ENCODE measurements at regions not wholly inside any gene's neighbourhood (a gene's known extent, or its start where the extent isn't known, plus 50 kb on each side); places are given as distances from the start of the nearest gene placed in this dataset.

DNA sequence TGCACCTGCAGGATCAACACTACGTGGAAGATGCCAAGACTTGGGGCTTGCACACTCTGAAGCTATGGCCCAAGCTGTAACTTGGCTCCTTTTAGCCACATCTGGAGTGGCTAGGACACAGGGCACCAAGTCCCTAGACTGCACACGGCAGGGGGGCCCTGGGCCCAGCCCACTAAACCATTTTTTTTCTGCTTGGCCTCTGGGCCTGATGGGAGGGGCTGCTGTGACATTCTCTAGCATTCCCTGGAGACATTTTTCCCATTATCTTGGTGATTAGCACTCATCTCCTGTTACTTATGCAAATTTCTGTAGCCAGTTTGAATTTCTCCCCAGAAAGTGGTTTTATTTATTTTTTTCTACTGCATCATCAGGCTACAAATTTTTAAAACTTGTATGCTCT lies 1080.7 kb downstream of the LRFN5 start:
- no peak for DNase-seq
- no peak for ATAC-seq
- intact Hi-C loops (cut with DNase I), result no loop called here

DNA sequence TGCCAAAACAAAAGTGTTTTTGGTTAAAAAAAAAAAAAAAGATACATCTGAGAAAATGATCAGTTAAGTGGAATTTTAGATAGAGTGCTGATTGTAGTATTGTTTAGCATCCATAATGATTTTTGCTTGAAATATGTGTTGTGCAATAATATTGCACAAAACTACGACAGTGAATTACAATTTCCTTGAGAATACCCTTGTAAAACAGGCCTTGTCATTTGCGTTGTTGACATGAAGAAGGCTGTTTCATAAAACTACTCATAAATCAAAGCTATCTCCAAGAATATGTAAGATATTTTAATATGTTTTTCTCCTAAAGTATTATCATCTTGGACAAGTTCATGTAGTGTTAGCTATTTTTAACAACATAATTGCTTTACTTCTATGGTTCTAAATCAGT lies 1077.0 kb downstream of the LRFN5 start:
- intact Hi-C loops (cut with DNase I), result no loop called here
- ATAC-seq (no peak), DNase-seq (no peak)

DNA sequence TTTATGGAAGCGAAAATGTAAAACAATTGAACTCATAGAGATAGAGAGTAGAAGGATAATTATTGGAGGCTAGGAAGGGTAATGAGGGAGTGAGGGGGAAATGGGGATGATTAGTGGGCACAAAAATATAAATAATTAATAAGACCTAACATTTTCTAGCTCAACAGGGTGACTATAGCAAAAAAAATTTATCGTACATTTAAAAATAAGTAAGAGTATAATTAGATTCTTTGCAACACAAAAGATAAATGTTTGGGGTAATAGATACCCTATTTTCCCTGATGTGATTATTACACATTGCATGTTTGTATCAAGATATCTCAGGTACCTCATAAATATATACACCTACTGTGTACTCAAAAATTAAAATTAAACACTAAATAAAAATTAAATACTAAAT lies 1070.0 kb downstream of the LRFN5 start:
- DNase-seq (no peak), ATAC-seq (no peak)
- intact Hi-C loops (cut with DNase I), result no loop called here

DNA sequence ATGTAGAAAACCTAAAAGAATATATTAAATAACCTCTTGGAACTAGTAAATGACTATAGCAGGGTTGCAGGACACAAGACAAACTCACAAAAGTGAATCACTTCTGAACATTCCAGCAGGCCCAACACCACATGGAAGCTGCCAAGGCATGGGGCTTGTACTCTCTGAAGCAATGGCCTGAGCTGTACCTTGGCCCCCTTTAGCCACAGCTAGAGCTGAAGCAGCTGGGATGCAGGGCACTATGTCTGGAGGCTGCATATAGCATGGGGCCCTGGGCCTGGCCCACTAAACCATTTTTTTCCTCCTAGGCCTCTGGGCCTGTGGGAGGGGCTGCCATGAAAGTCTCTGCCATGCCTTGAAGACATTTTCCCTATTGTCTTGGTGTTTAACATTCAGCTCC lies 1067.3 kb downstream of the LRFN5 start:
- no peak for ATAC-seq
- DNase-seq, result no peak
- intact Hi-C loops (cut with DNase I), result no loop called here

DNA sequence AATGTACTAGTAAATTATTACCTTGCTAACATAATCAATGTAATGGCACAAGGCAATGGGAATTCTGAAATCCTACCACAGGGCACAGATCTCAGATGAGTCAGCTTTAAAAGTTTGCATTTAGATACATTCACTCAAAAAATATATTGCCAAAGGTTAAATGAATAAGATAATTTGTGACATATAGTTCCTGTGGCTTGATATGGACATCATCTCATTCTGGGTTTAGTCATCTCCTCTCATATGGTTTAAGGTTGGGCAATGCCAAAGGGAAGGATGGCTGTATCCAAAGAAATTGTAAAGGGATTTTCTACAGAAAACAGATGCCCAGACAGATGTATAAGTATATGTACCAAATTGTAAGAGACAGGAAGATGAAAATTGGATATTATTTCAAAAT lies 1065.0 kb downstream of the LRFN5 start:
- ATAC-seq (no peak), DNase-seq (no peak)
- intact Hi-C loops (cut with DNase I), result no loop called here

DNA sequence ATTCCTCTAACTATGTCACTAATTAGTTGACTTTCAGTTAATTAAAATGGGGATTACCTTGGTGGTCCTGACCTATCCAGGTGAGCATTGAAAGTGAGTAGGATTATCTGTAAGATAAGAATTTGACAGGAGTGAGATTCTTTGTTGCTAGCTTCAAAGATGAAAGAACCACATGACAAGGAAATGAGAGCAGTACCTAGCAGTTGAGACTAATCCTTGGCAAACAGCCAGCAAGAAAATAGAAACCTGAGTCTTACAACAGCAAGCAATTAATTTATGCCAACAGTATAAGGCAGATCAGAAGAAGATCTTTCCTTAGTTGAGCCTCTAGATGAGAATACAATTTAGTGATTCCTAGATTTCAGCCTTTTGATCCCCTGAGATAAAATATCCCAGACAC lies 1058.4 kb downstream of the LRFN5 start:
- DNase-seq (no peak), ATAC-seq (no peak)
- intact Hi-C loops (cut with DNase I), result no loop called here

DNA sequence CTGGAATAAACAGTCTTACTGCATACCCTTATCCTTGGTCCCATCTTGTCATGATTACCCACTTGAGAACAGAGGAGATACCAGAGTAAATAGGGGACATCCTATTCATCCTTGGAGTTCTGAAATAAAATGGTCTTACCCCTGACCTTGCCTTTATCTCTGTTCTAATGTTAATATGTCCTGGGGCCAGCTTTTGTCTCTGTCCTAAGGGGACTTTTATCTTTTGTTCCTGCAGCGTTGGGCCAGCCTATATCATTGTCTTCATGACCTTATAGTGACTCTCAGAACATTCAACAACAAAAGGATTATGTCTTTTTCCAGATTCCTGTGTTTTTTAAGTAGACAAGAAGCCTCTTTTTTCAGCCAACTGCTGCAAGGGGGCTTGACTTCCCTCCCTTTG lies 1057.5 kb downstream of the LRFN5 start:
- DNase-seq, result no peak
- no peak for ATAC-seq
- intact Hi-C loops (cut with DNase I), result no loop called here

DNA sequence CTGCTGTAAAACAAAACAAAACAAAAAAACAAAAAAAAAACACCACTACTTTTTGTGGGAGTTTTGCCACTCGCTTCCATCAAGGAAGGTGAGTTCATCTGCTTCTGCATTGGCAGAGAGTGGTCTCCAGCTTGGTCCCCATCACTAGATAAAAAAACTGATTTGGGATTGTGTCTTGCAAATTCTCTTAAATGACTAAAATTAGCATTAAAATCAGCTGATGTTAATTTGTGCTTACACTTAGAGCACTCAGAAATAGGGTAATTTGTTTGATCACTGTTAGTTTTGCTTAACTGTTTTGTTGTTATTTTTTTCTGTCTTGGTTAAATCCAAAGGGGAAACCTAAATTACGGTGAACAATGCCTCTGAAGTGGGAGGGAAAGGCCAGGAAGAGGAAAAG lies 1048.0 kb downstream of the LRFN5 start:
- ATAC-seq, result no peak
- no peak for DNase-seq
- intact Hi-C loops (cut with DNase I), result no loop called here

DNA sequence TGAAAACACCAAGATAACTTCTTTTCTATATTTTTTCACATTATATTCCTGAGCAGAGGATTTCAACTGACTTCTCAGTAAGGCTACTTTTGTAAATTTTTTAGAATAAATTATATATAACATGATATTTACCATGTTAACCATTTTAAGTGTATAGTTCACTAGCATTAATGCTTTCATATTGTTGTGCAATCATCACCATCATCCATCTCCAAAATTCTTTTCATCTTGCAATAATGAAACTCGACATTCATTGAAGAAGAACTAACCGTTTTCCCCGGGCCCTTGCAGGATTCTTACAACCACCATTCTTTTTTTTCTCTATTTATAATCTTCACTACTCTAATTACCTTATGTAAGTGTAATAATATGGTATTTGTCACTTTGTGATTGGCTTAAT lies 1036.1 kb downstream of the LRFN5 start:
- ATAC-seq (no peak), DNase-seq (no peak)
- intact Hi-C loops (cut with DNase I), result no loop called here

DNA sequence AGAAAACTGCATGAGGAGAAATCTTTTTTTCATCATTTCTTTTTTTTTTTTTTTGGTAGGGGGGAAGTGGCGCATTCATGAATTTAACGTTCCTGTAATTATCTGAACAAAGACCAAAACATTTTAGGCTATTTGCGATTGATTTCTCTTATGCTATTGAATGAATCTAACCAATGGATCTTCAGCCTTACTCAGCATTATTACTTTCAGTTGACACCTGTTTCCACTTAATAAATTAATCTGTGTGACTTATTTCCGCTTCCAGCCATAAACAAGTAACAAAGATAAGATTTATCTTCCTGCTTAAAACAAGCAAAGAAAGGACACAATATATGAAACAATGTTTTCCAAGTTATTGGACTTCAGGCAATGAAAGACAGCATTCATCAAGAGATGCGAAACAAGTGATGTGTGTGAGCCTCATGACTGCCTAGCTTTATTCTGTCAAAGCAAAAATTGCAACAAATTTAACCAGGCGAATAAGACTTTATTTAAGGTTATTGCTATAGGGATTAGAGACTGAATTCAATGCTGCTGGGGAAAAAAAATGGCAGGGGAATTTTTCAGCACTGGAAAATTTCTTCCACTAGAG lies 1026.9 kb downstream of the LRFN5 start:
- no peak for DNase-seq
- intact Hi-C loops (cut with DNase I), result no loop called here
- no peak for ATAC-seq

DNA sequence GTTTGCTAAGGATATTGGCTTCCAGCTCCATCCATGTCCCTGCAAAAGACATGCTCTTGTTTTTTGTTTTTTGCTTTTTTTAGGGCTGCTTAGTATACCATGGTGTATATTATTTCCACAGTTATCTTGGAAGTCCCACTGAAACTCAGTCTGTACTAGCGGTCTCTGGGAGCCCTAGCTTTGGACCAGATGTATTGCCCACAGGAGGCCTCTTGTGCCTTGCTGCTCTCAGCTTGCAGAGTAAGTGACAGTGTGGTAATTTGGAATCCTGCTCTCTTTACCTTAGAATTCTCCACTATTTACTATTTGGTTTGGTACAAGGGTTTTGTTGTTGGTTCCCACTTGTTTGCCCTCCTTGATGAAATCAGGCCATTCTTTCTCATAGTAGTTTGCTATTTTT lies 1022.9 kb downstream of the LRFN5 start:
- ATAC-seq (no peak), DNase-seq (no peak)
- intact Hi-C loops (cut with DNase I), result no loop called here

DNA sequence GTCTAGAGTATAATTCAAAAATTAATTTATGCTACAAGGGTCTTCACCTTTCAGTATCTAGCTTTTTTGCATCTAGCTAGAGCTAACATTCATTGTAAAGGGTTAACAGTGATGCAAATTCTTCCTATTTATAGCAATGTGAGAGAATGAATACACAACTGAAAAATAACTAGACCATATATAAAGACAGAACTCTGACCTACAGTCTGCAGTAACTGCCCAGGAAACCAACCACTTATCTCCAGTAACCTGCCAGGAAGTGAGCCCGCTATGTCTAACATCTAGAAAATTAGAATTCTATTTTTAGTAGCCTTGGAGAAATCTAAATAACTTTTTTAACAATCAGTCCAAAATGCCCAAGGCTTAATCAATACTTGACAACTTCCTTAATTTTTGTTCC lies 1021.9 kb downstream of the LRFN5 start:
- ATAC-seq (no peak), DNase-seq (no peak)
- intact Hi-C loops (cut with DNase I), result no loop called here

DNA sequence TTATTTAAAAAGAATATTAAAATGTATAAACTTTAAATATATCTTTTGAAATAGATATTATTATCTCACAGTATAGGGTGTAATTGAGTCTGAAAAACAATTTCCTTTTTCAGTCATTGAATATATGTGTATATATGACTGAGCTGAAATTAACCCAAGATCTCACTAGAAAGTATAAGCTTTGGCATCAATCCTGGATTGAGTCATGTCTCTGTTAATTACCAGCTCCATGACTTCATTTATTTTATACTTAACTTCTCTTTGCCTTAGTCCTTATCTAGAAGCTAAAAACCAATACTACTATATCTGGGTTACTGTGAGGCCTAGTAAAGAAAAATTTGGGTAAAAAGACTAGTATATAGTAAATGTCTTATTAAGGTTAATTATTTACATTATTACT lies 1020.3 kb downstream of the LRFN5 start:
- DNase-seq (no peak), ATAC-seq (no peak)
- intact Hi-C loops (cut with DNase I), result no loop called here

DNA sequence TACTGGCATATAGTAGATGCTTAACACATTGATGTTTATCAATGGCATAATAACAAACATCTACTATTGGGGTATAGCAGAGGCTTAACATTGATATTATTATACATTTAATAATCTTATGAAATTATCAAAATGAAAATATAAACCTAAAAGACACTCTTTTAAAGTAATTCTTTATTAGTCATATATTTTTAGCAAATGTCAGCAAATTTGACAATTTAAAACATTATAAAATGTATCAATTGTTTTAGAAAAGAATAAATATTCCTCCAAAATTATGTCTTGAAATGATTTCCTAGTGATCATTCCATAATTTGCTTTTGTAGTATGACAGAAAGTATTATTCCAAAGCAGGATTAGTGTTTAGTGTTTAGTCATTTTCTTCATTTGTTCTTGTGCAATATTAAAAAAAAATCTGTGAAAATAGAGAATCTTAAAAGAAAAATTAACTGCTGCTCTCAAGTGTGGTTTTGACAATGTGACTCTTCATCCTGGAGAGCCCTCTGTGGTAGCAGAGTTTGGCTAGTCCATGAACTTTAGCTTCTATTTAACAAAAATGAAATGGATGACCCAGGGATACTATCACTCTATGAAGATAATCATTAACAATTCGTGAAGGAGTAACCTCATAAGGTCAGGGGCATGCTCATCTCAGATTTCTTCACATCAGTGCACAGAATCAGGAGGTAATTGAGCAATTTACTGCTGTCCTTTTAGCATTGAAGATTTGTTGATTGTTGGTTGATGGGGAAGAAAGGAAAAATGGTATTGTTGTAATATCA lies 1018.5 kb downstream of the LRFN5 start:
- no peak for DNase-seq
- ATAC-seq, result no peak
- intact Hi-C loops (cut with DNase I), result no loop called here

DNA sequence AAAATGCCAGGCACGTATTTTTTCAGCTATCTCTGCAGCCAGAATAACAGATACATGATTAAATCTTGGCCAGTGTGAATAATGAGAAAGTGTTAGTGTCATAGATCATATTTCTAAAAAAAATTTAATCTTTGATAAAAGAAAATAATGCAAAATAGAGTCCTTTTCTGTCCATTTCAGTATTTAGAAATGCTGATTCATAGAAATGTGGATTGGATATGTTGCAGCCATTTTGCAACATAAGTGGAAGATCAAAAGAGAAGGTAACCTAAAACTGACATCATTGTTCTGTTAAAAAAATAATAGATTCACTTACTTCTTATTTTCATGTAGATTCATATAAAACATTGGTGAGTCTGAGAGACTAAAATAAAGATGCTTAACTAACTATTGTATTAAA lies 1010.3 kb downstream of the LRFN5 start:
- DNase-seq, result no peak
- intact Hi-C loops (cut with DNase I), result no loop called here
- ATAC-seq, result no peak

DNA sequence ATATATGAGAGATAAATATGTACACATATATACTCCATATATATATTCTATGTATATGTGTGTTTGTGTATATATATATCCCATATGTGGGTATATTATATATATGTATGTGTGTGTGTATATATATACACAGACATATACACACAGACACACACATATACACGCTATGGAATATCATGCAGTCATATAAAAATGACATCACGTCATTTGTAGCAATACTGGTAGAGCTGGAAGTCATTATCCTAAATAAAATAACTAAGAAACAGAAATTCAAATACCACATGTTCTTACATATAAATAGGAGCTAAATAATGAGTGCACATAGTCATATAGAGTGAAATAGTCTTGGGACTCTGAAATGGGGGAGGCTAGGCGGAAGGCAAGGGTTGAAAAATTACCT lies 1000.2 kb downstream of the LRFN5 start:
- DNase-seq, result no peak
- ATAC-seq, result no peak
- intact Hi-C loops (cut with DNase I), result no loop called here

DNA sequence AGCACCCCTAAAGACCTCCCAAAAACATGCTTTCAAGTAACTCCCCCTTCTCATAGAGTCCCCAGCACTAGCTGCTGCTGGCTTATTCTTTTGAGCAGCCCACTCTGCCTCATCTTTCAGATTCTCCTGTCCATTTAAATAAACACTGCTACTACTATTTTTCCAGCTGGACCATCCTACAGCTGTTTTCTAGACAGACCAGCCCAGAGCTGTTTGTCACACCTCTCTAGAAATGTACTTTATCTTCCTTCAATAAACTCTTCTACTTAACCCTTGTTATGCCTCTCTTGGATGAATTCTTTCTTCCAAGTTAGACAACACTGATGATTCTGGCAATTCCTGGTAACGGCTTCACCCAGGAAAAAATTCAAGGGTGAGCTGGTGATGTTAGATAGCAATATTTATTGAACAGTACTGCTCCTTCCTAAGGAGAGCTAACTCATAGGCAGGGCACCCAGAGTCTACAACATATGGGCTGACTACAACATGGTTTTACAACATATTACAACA lies 995.7 kb downstream of the LRFN5 start:
- intact Hi-C loops (cut with DNase I), result no loop called here
- ATAC-seq (no peak), DNase-seq (no peak)

DNA sequence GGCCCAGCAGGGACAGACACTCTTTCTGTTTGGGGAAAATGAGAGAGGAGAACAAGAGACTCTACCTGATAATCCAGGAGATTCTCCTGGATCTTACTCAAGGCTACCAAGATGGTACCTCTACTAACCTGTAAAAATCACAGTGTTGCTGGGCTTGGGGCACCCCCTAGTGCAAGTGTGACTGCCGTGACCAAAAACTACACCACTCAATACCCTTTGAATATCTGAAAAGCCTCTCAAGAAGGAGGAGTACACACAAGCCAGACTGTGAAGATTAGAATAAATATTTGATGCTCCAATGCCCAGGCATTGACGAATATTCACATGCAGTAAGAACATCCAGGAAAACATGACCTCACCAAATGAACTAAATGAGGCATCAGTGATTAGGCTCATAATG lies 965.4 kb downstream of the LRFN5 start:
- DNase-seq (no peak), ATAC-seq (no peak)
- intact Hi-C loops (cut with DNase I), result no loop called here

DNA sequence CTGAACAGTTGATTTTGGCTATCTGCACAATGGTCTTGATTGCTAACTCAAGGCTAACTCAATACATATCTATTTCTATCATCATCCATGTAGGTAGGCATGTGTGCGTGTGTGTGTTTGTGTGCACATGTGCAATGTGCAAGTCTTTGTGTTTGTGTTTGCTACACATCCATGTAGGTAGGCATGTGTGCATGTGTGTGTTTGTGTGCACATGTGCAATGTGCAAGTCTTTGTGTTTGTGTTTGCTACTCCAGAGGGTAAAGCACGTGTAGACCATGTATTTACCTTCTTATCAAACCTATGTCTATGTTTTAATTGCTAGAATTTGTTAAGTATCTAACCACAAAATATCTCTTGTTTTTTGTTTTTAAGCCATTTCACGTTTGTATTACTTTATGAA lies 962.6 kb downstream of the LRFN5 start:
- no peak for DNase-seq
- intact Hi-C loops (cut with DNase I), result no loop called here
- no peak for ATAC-seq

DNA sequence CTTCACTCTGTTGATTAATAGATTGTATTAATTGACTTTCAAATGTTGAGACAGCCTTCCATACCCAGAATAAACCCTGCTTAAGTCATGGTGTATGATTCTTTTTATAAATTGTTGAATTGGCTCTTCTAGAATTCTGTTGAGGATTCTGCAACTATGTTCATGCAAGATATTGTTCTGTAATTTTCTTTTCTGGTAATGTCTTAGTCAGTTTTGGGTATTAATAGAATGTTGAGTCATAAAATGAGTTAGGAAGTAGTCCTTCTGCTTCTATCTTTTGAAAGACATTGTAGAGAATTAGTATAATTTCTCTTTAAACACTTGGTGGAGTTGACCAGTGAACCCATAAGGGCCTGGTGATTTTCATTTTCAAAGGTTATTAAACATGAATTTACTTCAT lies 958.9 kb downstream of the LRFN5 start:
- DNase-seq (no peak), ATAC-seq (no peak)
- intact Hi-C loops (cut with DNase I), result no loop called here

DNA sequence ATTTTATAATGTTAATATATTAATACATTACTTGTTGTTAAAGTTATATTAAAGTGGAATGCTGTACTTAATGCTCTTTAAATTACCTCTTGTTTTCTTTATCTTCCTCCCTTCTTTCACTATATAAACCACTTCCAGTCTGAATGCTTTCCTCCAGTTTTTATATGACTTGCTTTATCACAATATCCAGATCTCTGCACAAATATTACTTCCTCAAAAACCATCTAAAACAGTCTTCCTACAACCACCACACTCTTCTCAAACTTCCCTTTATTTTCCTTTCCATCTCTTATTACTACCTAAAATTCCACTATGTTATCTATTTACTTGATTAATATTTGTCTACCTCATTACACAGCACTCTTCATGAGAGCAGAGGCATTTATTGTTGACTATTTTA lies 956.6 kb downstream of the LRFN5 start:
- intact Hi-C loops (cut with DNase I), result no loop called here
- ATAC-seq (no peak), DNase-seq (no peak)

Measured in left cardiac atrium (tissue), 4 donors.